ENCODE measurements at regions not wholly inside any gene's neighbourhood (a gene's known extent, or its start where the extent isn't known, plus 50 kb on each side); places are given as distances from the start of the nearest gene placed in this dataset.
"Not testable (repeated sequence)": the region's sequence is repeated elsewhere in the genome, so short reads cannot be mapped to it uniquely, and the experiment has no call there.

GRCh38 chr7:145805496-145805895 lies 311.1 kb upstream of the CNTNAP2 start:
- TF ChIP-seq, protein P1, sequence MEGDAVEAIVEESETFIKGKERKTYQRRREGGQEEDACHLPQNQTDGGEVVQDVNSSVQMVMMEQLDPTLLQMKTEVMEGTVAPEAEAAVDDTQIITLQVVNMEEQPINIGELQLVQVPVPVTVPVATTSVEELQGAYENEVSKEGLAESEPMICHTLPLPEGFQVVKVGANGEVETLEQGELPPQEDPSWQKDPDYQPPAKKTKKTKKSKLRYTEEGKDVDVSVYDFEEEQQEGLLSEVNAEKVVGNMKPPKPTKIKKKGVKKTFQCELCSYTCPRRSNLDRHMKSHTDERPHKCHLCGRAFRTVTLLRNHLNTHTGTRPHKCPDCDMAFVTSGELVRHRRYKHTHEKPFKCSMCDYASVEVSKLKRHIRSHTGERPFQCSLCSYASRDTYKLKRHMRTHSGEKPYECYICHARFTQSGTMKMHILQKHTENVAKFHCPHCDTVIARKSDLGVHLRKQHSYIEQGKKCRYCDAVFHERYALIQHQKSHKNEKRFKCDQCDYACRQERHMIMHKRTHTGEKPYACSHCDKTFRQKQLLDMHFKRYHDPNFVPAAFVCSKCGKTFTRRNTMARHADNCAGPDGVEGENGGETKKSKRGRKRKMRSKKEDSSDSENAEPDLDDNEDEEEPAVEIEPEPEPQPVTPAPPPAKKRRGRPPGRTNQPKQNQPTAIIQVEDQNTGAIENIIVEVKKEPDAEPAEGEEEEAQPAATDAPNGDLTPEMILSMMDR (IDR thresholded peaks at IDR 0.05), result not testable (repeated sequence)
- not testable (repeated sequence) for TF ChIP-seq EP300, POLR2A (IDR thresholded peaks at IDR 0.05)
